A673 (cell line): ENCODE measurements at regions not wholly inside any gene's neighbourhood (a gene's known extent, or its start where the extent isn't known, plus 50 kb on each side); places are given as distances from the start of the nearest gene placed in this dataset.

Experiments
- BruUV-seq: library from RNA; stranded (reverse); fragments of 400-500 nt; replicated peaks from 2 replicates; lab custom pipeline; 2021; lab: Mats Ljungman, UMichigan
- CTCF ChIA-PET: fragments of 300-600 bp; sonication (Branson Sonifier 250); formaldehyde crosslinking; loops from one replicate; lab custom pipeline; 2022; ENCODE audit warnings: antibody characterized with exemption; lab: Charles Lee
- POLR2A ChIA-PET: fragments of 300-600 bp; sonication (Branson Sonifier 250); formaldehyde crosslinking; loops from one replicate; lab custom pipeline; 2022; ENCODE audit warnings: antibody characterized with exemption; ENCODE audit not compliant: low non-redundant PET; lab: Charles Lee
- DNase-seq: peaks from one replicate; pipeline ENCODE4 v3.0.0-alpha.2; 2015; ENCODE audit warnings: low spot score
- H3K27ac ChIP-seq: fragments of 200-600 bp; sonication (generic); 2 replicates; pipeline ENCODE4 v1.5.1; 2016; ENCODE audit warnings: mixed run types, low read depth, mild to moderate bottlenecking, mixed read lengths, antibody characterized with exemption, low read length; ENCODE audit not compliant: poor library complexity, severe bottlenecking
- H3K27me3 ChIP-seq: fragments of 200-600 bp; sonication (generic); replicated peaks from 2 replicates; pipeline ENCODE4 v1.6.1; 2017; ENCODE audit warnings: mixed run types, low read depth, mild to moderate bottlenecking, mixed read lengths, antibody characterized with exemption, low read length; ENCODE audit not compliant: insufficient read depth, poor library complexity
- H3K36me3 ChIP-seq: fragments of 200-600 bp; sonication (generic); 2 replicates; pipeline ENCODE4 v1.6.1; 2016; ENCODE audit warnings: mixed run types, mild to moderate bottlenecking, mixed read lengths, antibody characterized with exemption, low read length; ENCODE audit not compliant: insufficient read depth, poor library complexity, severe bottlenecking
- H3K4me1 ChIP-seq: fragments of 200-600 bp; sonication (generic); 2 replicates; pipeline ENCODE4 v1.6.1; 2017; ENCODE audit warnings: mixed run types, mild to moderate bottlenecking, mixed read lengths, antibody characterized with exemption, low read length; ENCODE audit not compliant: insufficient read depth, poor library complexity, severe bottlenecking
- H3K4me3 ChIP-seq: fragments of 200-600 bp; sonication (generic); 2 replicates; pipeline ENCODE4 v1.5.1; 2016; ENCODE audit warnings: low read depth, mixed run types, mild to moderate bottlenecking, mixed read lengths, low read length; ENCODE audit not compliant: poor library complexity, severe bottlenecking
- H3K9me3 ChIP-seq: fragments of 200-600 bp; sonication (generic); 2 replicates; pipeline ENCODE4 v1.6.1; 2016; ENCODE audit warnings: mixed run types, low read depth, mild to moderate bottlenecking, mixed read lengths, antibody characterized with exemption, low read length; ENCODE audit not compliant: poor library complexity, severe bottlenecking
- CTCF ChIP-seq: fragments of 300-800, 200-600 bp; sonication (generic); conservative IDR thresholded peaks from 2 replicates; pipeline ENCODE4 v1.5.1; 2017; ENCODE audit warnings: low read depth, mild to moderate bottlenecking, antibody characterized with exemption, low read length, moderate library complexity, mixed read lengths
- EZH2 ChIP-seq: fragments of 200-600 bp; sonication (generic); IDR thresholded peaks from 2 replicates; pipeline ENCODE4 v1.6.1; 2017; ENCODE audit warnings: borderline replicate concordance, low read depth, mild to moderate bottlenecking, mixed read lengths, antibody characterized with exemption, low read length; ENCODE audit not compliant: poor library complexity, severe bottlenecking
- intact Hi-C: fragments of 100-400 bp; cut with micrococcal nuclease; formaldehyde crosslinking; loops from one replicate; pipeline ENCODE4 v1.10.0; 2022; ENCODE audit not compliant: unreplicated experiment

- CTCF ChIA-PET: no interaction called here
- POLR2A ChIA-PET: no interaction called here
- no peak for DNase-seq
- Histone ChIP-seq H3K4me1 (no peaks in the 10 kb centered on the region), H3K36me3 (no peaks in the 10 kb centered on the region), H3K4me3 (no peak overlapping the region), H3K9me3 (no peaks in the 10 kb centered on the region), H3K27me3 (no peaks in the 10 kb centered on the region), H3K27ac (no peak overlapping the region)
- no TSS peak for BruUV-seq
- TF ChIP-seq EZH2: no peak
- no peak for TF ChIP-seq CTCF
- intact Hi-C loops: no loop called here
These were observed 84.3 kb upstream of the SMC2 start for GRCh38 chr9:104009826-104010225.

GRCh38 chr9:104022083-104022482, 72.0 kb upstream of the SMC2 start:
- intact Hi-C loops: no loop called here
- H3K4me3 ChIP-seq: no peak overlapping the region
- BruUV-seq: no TSS peak
- no peaks in the 10 kb centered on the region for H3K27me3 ChIP-seq
- no peak for TF ChIP-seq CTCF
- no peak for TF ChIP-seq EZH2
- DNase-seq: no peak
- no peaks in the 10 kb centered on the region for H3K9me3 ChIP-seq
- ChIA-PET CTCF (no interaction called here), POLR2A (no interaction called here)
- no peaks in the 10 kb centered on the region for H3K36me3 ChIP-seq
- no peak overlapping the region for H3K27ac ChIP-seq
- H3K4me1 ChIP-seq: no peaks in the 10 kb centered on the region

- ChIA-PET POLR2A (no interaction called here), CTCF (no interaction called here)
- H3K9me3 ChIP-seq: no peaks in the 10 kb centered on the region
- H3K27ac ChIP-seq: no peak overlapping the region
- intact Hi-C loops: no loop called here
- no peak for TF ChIP-seq EZH2
- TF ChIP-seq CTCF: no peak
- no peak for DNase-seq
- H3K36me3 ChIP-seq: no peaks in the 10 kb centered on the region
- BruUV-seq: no TSS peak
- no peaks in the 10 kb centered on the region for H3K4me1 ChIP-seq
- H3K27me3 ChIP-seq: no peaks in the 10 kb centered on the region
- H3K4me3 ChIP-seq: no peak overlapping the region
These were observed 69.0 kb upstream of the SMC2 start for GRCh38 chr9:104025104-104025503.
